ENCODE measurements at regions not wholly inside any gene's neighbourhood (a gene's known extent, or its start where the extent isn't known, plus 50 kb on each side); places are given as distances from the start of the nearest gene placed in this dataset.
A peak's percentile ranks its signal among the peaks of the same experiment; 100 is the strongest.

DNA sequence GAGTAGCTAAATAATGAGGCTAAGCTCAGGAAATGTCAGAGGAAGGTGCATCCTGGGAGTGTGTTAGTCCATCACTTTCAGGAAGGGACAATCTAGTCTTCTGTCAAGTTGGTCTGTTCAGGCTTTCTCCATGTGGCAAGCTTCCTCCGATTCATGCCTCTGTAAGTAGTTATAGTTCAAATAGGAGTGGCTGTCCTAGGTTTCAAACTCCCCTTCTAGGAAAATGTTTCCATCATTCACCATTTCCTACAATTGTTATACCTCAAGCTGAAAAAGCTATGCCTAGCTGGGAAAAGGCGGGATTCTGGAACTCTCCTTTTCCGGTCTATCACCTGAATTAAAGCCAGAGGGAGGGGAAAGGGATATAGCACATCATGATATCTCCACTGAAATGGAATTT is 287.7 kb upstream of the ZSWIM2 start:
- no peak for DNase-seq (ENCODE audit: low read depth)

DNA sequence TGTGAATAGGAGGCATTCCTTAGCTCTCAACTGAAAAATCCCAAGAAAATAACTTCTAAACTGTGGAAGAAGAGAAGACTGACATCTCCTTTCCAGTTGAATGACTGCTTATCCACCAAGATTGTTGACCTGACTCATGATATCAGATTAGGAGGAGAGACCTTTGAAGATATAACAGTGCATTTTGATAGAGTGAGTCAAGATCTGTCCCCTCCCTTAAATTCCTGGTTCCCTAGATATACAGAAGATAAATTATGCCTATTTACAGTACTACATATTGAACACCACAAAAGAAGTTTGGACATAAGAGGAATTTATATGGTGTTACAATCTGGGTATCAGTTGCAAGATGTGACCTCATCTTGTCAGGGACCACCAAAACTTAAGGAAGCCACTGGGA is 285.3 kb upstream of the ZSWIM2 start:
- peak; percentile 2 for DNase-seq (ENCODE audit: low read depth)

DNA sequence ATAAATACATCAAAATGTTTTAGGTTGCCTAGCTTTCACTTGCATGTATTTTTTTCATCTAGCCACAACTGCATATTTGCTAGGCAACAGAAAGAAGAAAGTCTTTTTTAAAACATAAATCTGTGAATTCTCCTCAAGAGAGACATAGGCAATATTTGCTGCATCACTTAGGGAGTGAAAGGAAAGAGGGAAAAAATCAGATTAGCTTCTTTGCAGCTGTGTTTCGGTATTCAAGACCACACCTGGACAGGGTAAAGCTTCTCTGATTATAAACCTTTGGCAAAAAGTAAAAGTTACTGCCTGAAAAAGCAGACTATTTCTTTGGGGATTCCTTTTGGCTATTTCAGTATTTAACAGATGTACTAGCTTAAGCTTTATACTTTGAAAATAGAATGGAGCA is 280.9 kb upstream of the ZSWIM2 start:
- DNase-seq (ENCODE audit: low read depth), result no peak

DNA sequence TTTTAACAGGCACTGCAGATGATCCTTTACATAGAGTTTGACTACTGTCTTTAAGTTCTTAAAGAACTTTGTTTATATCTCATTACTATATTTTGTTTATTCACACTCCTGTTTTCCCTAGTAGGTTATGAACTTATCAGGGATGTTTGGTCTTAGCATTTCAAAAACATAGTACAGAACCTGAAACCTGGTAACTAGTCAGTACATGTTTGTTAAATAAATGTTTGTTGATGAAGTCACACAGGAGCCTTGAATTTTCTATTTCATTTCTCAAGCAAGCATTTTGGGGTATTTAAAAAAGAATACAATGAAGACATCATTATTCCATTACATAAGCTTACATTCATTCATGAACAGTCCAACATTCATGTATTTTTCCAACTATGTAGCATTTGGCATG is 280.3 kb upstream of the ZSWIM2 start:
- no peak for DNase-seq (ENCODE audit: low read depth)

DNA sequence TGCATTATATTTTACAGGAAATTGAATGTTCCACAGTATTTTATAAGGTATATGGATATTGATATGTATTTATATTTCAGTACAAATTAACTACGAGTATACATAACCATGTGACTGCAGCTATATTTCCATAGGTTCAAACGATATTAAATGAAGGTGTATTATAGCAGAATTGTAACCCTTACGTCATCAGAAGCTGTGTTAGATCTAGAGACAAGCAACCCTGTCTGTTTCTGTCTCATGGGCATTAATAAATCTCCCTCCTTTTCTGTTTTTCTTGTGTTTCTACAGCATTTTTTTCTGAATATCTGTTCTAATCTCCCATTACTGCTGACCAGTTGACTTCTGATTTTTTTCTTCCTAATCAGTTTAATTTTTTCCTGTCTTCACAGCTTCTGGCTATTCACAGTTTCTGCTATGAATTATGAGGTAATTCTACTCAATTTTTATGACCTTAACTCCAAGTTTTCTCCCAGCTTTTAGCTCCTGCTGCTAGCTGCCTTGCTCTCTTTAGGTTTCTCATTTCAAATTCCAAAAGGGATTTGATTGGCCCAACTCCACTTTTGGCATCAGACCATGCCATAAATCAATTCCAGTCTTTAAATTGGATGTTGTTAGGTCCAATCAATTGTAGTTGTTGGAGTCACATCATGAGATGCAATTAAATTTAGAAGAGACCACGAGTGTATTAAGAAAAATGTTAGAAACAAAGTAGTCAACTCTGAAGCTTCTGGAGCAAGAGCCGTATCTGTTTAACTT is 277.5 kb upstream of the ZSWIM2 start:
- no peak for DNase-seq (ENCODE audit: low read depth)

DNA sequence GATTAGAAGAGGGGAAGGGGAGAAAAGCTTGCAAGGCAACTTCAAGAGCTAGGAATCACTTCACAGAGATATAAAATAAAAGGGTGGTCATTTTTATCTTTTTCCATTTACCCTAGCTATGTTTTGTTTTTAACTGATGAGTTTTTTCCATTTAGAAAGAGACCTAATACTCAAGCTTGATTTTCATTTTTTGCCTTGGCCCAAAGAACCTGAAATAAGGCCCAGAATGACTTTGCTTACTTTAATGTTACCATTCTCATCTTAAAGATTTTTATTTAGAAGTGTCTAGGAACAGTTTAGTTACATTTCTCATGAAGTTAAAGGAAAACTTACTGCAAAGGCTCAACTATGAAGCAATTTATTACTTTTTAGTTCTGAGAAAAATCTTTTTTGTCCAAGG is 276.3 kb upstream of the ZSWIM2 start:
- no peak for DNase-seq (ENCODE audit: low read depth)

DNA sequence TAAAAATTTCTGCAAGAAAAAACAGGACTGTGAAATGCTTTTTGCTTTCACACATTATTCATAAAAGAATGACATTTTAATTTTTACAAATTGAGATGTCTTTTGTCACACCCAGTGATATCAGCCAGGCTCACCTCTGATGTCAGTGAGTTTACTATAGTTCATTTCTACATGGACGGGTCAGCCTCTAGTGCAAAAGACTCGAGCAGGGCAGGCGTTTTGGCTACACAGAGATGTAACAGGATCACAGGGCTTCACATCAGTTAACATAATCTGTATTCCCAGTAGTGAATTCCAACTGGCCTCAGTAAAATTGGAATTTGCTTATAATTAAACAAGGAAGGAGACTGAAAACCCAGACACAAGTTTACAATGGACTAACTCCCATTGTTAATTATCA is 275.6 kb upstream of the ZSWIM2 start:
- no peak for DNase-seq (ENCODE audit: low read depth)

DNA sequence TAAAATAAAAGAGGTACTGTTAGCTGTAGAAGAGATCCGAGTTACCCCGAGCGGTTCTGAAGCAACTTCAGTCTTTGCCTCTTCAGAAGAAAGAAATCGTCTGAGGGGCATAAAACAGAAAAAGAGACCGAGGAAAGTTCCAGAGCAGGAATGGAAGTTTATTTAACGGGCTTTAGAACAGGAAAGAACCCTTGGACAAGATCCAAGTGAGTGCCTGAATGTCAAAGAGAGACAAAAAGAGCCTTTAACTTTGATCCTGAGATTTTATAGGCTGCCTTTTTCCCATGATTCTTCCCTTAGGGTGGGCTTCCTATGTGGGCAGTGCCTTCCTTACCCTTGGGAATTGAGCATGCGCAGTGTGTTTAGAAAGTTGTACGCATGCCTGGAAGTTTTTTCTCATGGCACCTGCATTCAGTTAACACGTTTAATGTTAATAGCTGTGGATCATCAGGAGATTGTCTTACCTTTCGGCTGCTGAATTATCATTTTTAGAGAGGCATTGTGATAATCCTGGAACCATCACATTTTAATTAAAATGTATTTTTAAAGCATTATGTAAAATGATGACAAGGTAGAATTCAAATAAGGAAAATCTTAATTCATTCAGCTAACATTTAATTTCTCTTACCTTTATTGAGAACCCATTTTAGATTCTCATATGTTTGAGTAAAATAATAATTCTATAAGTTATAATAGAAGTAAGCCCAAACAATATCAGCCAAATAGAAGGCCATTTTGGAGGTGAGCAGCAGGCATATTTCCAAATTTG is 269.5 kb upstream of the ZSWIM2 start:
- DNase-seq (ENCODE audit: low read depth), result no peak

DNA sequence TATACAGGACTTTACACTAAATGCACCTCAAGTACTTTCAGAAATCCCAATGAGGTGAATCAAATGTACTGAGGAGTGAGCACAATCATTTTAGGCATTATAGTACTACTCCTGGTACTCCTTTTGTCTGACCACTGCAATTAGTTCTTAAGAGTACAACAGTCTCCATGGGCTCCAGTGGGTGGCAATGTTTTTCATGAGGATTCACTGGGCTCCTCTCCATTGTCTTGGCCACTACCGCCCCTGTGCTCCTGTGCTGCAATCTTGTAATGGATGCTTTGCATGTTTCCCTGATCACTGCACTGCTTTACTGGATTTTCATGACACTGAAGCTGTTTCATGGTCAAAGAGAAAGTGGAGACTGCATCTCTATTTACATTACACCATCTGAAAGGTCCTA is 268.5 kb upstream of the ZSWIM2 start:
- no peak for DNase-seq (ENCODE audit: low read depth)

GRCh38 chr2:187115627-187116026 is 266.7 kb upstream of the ZSWIM2 start:
- no peak for DNase-seq (ENCODE audit: low read depth)

GRCh38 chr2:187107001-187107400 is 258.0 kb upstream of the ZSWIM2 start:
- no peak for DNase-seq (ENCODE audit: low read depth)

- no peak for DNase-seq (ENCODE audit: low read depth)
Observed at GRCh38 chr2:187105218-187105617, 256.2 kb upstream of the ZSWIM2 start.

GRCh38 chr2:187102381-187102780 is 253.4 kb upstream of the ZSWIM2 start:
- peak; percentile 35 for DNase-seq (ENCODE audit: low read depth)

GRCh38 chr2:187098154-187098553 is 249.2 kb upstream of the ZSWIM2 start:
- DNase-seq (ENCODE audit: low read depth), result no peak

GRCh38 chr2:187093771-187094412 is 244.9 kb upstream of the ZSWIM2 start:
- DNase-seq (ENCODE audit: low read depth), result no peak

- DNase-seq (ENCODE audit: low read depth), result no peak
Observed at GRCh38 chr2:187091664-187092063, 242.7 kb upstream of the ZSWIM2 start.

DNA sequence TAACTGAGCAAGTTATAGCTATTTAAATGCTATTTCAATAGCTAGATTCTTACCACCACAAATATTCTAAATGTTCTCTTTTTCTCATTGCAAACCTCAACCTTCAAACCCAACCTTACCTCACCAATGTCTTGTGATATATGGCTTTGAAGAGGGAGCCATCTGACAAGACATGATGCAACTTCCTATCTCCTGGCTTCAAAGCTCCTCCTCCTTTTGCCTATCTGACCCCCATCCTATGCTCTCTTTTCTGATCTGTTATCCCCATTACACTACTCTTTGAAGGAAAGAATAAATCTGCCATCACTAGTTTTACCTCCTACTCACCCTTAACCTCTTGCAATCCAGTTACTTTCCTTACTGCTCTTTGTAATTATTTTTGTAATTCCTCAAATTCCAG is 235.6 kb upstream of the ZSWIM2 start:
- DNase-seq (ENCODE audit: low read depth), result peak; percentile 5

- DNase-seq (ENCODE audit: low read depth), result no peak
Observed at GRCh38 chr2:187081461-187081860, 232.5 kb upstream of the ZSWIM2 start.

GRCh38 chr2:187079901-187080300 is 230.9 kb upstream of the ZSWIM2 start:
- no peak for DNase-seq (ENCODE audit: low read depth)

DNA sequence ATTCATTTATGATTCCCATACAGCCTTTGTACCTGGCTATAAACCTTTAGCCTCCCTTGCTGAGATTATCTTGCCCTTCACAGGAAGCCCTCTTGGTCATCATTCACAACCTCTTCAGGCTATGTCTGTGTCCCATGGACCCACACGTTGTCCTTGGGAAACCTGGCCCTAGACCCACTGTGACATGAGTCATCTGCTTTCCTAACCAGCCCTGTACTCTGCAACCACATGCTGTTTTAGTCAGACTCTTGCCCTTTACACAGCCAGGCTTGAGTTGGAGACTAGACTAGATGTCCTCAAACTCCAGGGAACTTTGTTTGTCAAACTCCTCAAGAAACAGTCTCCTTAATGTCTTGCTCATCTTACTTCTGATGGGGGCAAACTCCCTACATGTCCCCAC is 229.3 kb upstream of the ZSWIM2 start:
- DNase-seq (ENCODE audit: low read depth), result peak; percentile 5

- no peak for DNase-seq (ENCODE audit: low read depth)
Observed at GRCh38 chr2:187075671-187076070, 226.7 kb upstream of the ZSWIM2 start.

DNA sequence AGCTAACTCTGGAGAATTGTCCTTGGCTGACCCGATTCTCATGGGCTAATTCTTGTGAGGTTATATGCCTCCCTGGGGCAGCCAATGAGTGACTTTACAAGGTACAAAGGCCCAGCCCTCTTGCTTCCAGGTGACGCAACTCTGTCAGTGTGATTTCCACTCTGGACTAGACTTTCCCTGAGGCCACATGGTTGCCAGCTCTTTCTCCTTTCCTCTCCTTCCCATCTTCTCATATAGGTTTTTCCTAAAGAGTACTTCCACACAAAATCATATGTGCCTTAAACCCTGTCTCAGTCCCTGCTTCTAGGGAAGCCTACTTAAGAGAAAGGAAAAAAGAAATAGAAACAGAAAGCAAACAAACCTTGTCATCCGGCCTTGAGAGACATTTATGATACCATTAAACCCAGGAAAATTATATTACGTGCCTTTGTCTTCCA is 226.2 kb upstream of the ZSWIM2 start:
- DNase-seq (ENCODE audit: low read depth), result no peak

GRCh38 chr2:187058198-187058597 is 209.2 kb upstream of the ZSWIM2 start:
- no peak for DNase-seq (ENCODE audit: low read depth)

Measured in amniotic epithelial cell (primary cell).